Dedifferentiated amniotic fluid mesenchymal stem cell (primary cell): ENCODE measurements at regions not wholly inside any gene's neighbourhood (a gene's known extent, or its start where the extent isn't known, plus 50 kb on each side); places are given as distances from the start of the nearest gene placed in this dataset.
A peak's percentile ranks its signal among the peaks of the same experiment; 100 is the strongest.
"Not testable (repeated sequence)": the region's sequence is repeated elsewhere in the genome, so short reads cannot be mapped to it uniquely, and the experiment has no call there.

ENCODE experiments used
- DNase-seq: peaks from one replicate; pipeline ENCODE4 v3.0.0-alpha.2; 2016; ENCODE audit errors: extremely low spot score

DNA sequence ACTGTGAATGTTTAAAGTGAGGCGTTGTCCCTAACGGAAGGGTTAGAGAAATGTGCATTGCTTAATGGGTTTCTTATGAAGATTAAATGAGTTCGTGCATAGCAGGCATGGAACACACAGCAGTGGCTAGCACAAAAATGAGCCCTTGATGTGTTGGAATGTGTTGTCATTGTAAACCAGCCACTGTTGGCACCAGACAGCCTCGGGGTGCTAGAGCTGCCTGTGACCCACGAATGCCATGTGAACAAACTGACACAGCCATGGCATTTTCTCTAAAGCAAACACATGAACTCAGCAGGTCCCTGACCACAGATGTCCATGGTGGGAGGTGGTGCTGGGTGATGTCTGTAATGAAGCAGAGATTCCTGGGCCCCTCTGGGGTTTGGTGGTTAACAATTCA, 111.1 kb upstream of the DPP6 start:
- DNase-seq = no peak

- no peak for DNase-seq
These were observed 110.2 kb upstream of the DPP6 start for GRCh38 chr7:153942036-153942435.

- no peak for DNase-seq
These were observed 108.7 kb upstream of the DPP6 start for GRCh38 chr7:153943457-153943856.

- no peak for DNase-seq
These were observed 108.3 kb upstream of the DPP6 start for GRCh38 chr7:153943861-153944260.

DNA sequence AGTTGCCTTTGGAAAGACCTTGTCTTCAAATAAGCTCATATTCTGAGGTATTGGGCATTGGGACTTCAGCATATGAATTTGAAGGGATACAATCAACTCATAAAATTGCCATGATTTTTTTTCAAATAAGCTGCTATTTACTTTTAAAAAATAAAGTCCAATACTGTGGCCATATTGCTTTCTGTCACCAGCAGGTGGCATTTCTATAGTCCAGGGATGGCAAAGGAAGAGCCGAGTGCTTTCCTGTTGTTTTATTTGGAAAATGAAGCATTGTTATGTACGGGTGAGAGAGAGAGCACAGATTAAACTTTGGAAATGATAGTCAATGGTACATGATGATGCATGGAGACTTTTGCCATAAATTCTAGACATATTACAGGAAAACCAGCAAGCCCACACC, 104.1 kb upstream of the DPP6 start:
- no peak for DNase-seq

DNA sequence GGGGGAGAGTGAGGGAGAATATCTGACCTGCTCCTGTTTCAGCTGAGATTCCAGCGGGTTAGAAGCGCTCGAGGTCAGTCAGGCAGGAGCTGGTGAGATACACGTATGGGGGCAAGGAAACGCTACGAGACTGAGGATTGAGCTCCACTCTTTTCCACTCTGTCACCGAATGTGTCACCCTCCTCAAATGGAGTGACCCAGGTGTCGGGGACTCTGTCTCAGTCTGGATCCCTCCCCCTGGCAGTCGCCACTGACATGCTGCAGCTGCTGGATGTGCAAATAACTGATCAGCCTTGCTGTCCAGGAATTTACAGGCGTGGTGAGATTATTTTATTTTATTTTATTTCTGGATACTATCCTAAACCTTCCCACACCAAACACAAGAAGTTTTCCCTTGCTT, 100.9 kb upstream of the DPP6 start:
- peak; percentile 4 for DNase-seq

DNA sequence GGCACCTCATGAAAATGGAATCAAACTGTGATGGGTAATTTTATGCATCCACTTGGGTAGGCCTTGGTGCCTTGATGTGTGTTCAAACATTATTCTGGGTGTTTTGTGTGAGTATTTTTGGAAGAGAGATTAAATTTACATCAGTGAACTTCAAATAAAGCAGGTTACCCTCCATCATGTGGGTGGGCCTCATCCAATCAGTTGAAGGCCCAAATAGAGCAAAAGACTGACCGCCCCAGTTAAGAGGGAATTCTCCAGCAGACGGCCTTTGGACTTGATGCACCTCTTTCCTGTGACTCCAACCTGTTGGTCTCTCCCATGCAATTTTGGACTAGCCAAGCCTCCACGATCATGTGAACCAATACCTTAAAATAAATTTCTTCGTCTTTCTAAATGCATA, 97.7 kb upstream of the DPP6 start:
- no peak for DNase-seq

GRCh38 chr7:153957677-153958076, 94.5 kb upstream of the DPP6 start:
- not testable (repeated sequence) for DNase-seq

DNA sequence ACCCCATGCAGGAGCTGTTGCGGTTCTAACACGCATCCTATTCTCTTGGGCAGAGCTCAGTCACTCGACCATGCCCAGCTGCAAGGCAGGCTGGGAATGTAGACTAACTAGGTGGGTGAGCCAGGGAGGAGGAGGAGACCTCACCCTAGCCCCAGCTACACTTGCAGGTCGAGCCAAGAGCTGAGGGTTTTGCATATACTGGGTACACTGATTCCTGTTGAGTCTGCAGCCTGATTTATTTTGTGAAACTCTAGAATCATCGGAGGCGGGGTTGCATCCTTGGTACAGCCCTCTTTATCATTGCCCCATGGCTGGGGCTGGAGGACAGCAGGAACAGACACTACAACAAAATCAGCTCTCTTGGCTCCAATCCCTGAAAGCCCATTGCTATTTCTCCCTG, 93.8 kb upstream of the DPP6 start:
- not testable (repeated sequence) for DNase-seq

- DNase-seq = not testable (repeated sequence)
These were observed 93.4 kb upstream of the DPP6 start for GRCh38 chr7:153958789-153959188.

DNA sequence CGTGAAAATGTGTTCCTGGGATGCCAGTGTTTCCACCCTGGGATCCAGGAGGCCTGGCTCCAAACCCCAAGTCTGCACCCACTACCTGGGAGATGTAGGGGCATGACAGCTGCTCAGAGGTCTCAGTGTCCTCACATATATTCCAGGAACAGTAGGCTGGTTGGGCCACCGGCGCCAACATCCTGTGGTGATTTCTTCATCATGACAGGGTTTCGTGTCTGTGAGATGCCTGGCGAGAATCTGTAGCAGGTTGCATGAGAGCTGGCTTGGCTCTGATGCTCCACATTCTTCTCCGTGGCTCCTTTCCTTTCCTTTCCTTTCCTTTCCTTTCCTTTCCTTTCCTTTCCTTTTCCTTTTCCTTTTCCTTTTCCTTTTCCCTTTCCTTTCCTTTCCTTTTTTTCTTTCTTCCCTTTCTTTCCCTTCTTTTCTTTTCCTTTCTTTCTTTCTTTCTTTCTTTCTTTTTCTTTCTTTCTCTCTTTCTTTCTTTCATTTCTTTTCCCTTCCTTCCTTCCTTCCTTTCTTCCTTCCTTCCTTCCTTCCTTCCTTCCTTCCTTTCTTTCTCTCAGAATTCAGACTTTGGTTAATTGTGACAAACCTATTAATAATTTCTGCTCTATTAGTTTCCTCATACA, 87.6 kb upstream of the DPP6 start:
- DNase-seq = not testable (repeated sequence)

DNA sequence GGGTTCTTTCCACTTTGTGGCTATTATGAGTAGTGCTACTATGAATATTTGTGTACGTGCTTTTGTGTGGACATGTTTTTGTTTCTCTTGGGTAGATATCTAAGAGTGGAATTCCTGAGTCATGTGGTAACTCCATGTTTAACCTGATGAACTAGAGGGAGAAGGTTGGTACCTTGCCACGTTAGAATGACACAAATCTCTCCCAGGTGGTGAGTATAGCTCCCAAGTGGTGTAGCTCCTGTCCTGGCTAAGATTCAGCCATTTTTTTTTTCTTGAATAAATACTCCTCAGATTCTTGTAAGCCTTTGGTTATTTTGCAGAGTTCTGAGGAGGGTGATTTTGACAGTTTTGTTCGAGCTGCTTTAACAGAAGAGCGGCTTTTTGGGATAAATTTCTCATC, 83.2 kb upstream of the DPP6 start:
- DNase-seq = not testable (repeated sequence)

DNA sequence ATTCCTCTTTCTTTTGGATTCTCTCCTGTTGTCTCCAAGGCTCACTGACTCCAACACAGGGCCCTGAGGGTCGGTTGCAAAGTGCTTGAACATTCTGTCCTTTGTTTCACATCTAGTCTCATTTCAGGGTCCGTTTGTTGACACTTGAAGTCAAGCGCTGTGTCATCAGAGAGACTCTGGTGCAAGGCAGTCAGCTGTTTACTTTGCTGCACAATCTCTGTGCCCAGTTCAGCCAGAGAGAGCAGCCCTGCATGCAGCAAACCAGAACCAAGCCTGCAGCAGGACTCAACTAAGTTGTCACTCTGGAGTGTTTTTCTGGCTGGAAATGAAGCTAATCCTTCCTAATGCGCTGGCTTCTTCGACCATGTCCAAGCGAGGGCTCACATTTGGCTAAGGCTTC, 77.6 kb upstream of the DPP6 start:
- DNase-seq = not testable (repeated sequence)

GRCh38 chr7:153976745-153977144, 75.5 kb upstream of the DPP6 start:
- not testable (repeated sequence) for DNase-seq

DNA sequence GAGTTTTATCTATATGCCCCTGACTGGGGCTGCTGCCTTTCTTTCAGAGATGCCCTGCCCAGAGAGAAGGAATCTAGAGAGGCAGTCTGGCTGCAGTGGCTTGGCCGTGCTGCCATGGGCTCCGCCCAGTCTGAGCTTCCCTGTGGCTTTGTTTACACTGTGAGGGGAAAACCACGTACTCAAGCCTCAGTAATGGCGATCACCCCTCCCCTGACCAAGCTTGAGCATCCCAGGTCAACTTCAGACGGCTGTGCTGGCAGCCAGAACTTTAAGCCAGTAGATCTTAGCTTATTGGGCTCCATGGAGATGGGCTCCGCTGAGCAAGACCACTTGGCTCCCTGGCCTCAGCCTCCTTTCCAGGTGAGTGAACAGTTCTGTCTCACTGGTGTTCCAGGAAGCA, 69.0 kb upstream of the DPP6 start:
- not testable (repeated sequence) for DNase-seq

GRCh38 chr7:153989066-153989627, 63.1 kb upstream of the DPP6 start:
- not testable (repeated sequence) for DNase-seq

- not testable (repeated sequence) for DNase-seq
These were observed 62.3 kb upstream of the DPP6 start for GRCh38 chr7:153989742-153990425.

GRCh38 chr7:153991471-153991870, 60.7 kb upstream of the DPP6 start:
- DNase-seq = not testable (repeated sequence)

DNA sequence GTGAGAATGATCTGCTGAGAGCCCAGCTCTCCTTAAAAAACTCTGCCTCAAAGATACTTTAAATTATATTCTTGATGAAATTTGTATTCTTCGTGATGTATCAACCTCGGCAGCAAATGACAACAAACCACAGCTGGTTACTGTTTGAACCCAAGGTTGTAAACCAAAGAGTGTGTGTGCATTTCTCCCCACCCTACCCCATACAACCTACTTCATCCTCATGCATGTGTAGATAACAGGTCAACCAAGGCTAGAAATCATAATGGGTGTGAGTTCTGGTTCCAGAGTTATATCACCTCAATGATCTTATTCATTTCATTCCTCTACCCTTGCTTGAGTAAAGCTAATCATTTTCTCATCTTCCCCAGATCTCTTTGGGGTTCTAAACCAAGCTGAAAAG, 58.8 kb upstream of the DPP6 start:
- DNase-seq = not testable (repeated sequence)

DNA sequence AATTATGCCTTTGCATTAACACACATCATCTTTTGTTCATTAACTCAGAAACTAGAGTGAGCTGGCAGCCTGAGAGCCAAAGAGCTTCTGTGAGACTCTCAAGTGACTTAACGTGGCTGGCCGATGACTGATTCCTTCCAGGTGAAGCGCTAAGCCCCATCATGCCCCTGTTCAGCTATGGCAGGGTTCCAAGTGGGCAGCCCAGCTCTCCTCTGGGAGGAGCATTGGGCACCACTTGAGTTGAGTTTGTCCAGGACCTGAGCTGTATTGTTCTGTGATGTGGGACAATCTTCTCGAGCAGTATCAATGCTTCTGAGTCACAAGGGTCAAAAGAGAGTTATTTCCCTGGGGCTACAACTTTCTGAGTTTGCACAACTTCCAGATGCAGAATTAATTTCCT, 53.3 kb upstream of the DPP6 start:
- not testable (repeated sequence) for DNase-seq
